Astrocyte (in vitro differentiated cells and primary cell): ENCODE measurements at regions not wholly inside any gene's neighbourhood (a gene's known extent, or its start where the extent isn't known, plus 50 kb on each side); places are given as distances from the start of the nearest gene placed in this dataset.

Experiments used
- CTCF ChIP-seq: IDR thresholded peaks from 2 replicates; pipeline ENCODE4 v1.5.1; 2011; ENCODE audit warnings: low read depth, mild to moderate bottlenecking, inconsistent platforms, low read length, moderate library complexity; ENCODE audit not compliant: insufficient read depth
- EZH2 ChIP-seq: IDR thresholded peaks from 2 replicates; pipeline ENCODE4 v1.6.1; 2012; ENCODE audit warnings: mild to moderate bottlenecking, low read length, inconsistent platforms; ENCODE audit not compliant: insufficient read depth

GRCh38 chr16:61576476-61576875, 459.8 kb downstream of the CDH8 start:
- TF ChIP-seq CTCF: no peak
- no peak for TF ChIP-seq EZH2
